KBM-7 (cell line): ENCODE measurements at regions not wholly inside any gene's neighbourhood (a gene's known extent, or its start where the extent isn't known, plus 50 kb on each side); places are given as distances from the start of the nearest gene placed in this dataset.
A peak's percentile ranks its signal among the peaks of the same experiment; 100 is the strongest.

ENCODE experiments used
- DNase-seq: peaks from one replicate; pipeline ENCODE4 v3.0.0-alpha.2; 2015
- in situ Hi-C: fragments of 300-500 bp; cut with MboI; formaldehyde crosslinking; loops from 2 replicates; pipeline ENCODE4 v1.14.3; 2020; ENCODE audit warnings: low sequenced_read_pairs, low pct_unique_long_range_greater_than_20kb, mixed read lengths

- in situ Hi-C loops: no loop called here
Measured at GRCh38 chr14:87581298-87581697, 411.7 kb downstream of the GALC start.

GRCh38 chr14:87579036-87579435, 413.9 kb downstream of the GALC start:
- in situ Hi-C loops: no loop called here

More at GRCh38 chr14:87581298-87581697, 411.7 kb downstream of the GALC start:
- no peak for DNase-seq

GRCh38 chr14:87575378-87575777, 417.6 kb downstream of the GALC start:
- in situ Hi-C loops: no loop called here

More at GRCh38 chr14:87579036-87579435, 413.9 kb downstream of the GALC start:
- DNase-seq: no peak

GRCh38 chr14:87573591-87573990, 419.4 kb downstream of the GALC start:
- no peak for DNase-seq
- in situ Hi-C loops: no loop called here

More at GRCh38 chr14:87575378-87575777, 417.6 kb downstream of the GALC start:
- no peak for DNase-seq

GRCh38 chr14:87567618-87568295, 425.2 kb downstream of the GALC start:
- in situ Hi-C loops: no loop called here
- DNase-seq: no peak

- in situ Hi-C loops: no loop called here
- DNase-seq: no peak
Measured at GRCh38 chr14:87566991-87567390, 426.0 kb downstream of the GALC start.

GRCh38 chr14:87547536-87547935, 445.4 kb downstream of the GALC start:
- no peak for DNase-seq
- in situ Hi-C loops: no loop called here

GRCh38 chr14:87542288-87542687, 450.7 kb downstream of the GALC start:
- in situ Hi-C loops: no loop called here
- DNase-seq: no peak

GRCh38 chr14:87540339-87540738, 452.6 kb downstream of the GALC start:
- DNase-seq: no peak
- in situ Hi-C loops: no loop called here

- DNase-seq: no peak
- in situ Hi-C loops: no loop called here
Measured at GRCh38 chr14:87529081-87529480, 463.9 kb downstream of the GALC start.

GRCh38 chr14:87526731-87527130, 466.3 kb downstream of the GALC start:
- DNase-seq: no peak
- in situ Hi-C loops: no loop called here

- DNase-seq: no peak
- in situ Hi-C loops: no loop called here
Measured at GRCh38 chr14:87524011-87524410, 469.0 kb downstream of the GALC start.

- in situ Hi-C loops: no loop called here
Measured at GRCh38 chr14:87522575-87522974, 470.4 kb downstream of the GALC start.

GRCh38 chr14:87508333-87508732, 484.6 kb downstream of the GALC start:
- no peak for DNase-seq
- in situ Hi-C loops: no loop called here

More at GRCh38 chr14:87522575-87522974, 470.4 kb downstream of the GALC start:
- DNase-seq: no peak

GRCh38 chr14:87503711-87504110, 489.3 kb downstream of the GALC start:
- no peak for DNase-seq
- in situ Hi-C loops: no loop called here

GRCh38 chr14:87497301-87497700, 495.7 kb downstream of the GALC start:
- in situ Hi-C loops: no loop called here

GRCh38 chr14:87494010-87494409, 499.0 kb downstream of the GALC start:
- peak; percentile 0 for DNase-seq
- in situ Hi-C loops: no loop called here

More at GRCh38 chr14:87497301-87497700, 495.7 kb downstream of the GALC start:
- DNase-seq: no peak

- DNase-seq: no peak
- in situ Hi-C loops: no loop called here
Measured at GRCh38 chr14:87492561-87492960, 500.4 kb downstream of the GALC start.

GRCh38 chr14:87491816-87492215, 501.2 kb downstream of the GALC start:
- DNase-seq: no peak
- in situ Hi-C loops: no loop called here

GRCh38 chr14:87489196-87489819, 503.7 kb downstream of the GALC start:
- no peak for DNase-seq
- in situ Hi-C loops: no loop called here
